ENCODE measurements at regions not wholly inside any gene's neighbourhood (a gene's known extent, or its start where the extent isn't known, plus 50 kb on each side); places are given as distances from the start of the nearest gene placed in this dataset.

DNA sequence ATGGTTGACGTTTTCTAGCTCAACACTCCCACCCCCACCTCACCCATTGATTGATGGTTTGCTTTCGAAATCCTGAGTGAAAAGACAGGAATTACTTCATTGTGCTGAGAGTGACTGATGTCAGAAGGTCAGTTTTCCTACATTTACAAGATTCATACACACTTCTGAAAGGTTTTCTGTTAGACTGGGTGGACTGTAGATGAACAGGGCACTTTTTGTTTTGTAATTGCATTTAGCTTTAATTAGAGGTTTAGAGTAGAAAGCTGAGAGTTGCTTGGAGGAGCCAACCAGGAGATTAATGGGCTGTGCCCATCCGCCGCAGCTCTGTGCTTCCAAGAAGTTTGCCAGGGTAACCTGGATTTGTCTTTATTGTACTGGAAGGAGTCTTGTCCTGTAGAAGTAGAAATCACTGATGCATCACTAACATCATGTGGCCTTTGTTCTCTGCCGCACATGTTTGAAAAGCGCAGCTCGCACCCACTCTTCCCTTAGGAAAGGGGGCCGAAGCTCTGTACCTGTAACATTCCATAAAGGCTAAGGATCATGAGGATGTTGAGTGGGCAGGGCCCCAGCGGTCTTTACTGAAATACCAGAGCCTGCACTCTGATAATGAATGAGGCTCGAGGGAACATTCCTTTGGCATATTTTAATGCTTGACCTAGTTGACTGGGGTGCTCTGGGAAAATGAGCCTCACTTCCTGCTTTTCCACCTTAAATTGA, 267.6 kb upstream of the DMRT1 start:
- no peaks in the 10 kb centered on the region for H3K4me1 ChIP-seq
- H3K4me3 ChIP-seq = no peak overlapping the region
- no peaks in the 10 kb centered on the region for H3K27me3 ChIP-seq (ENCODE audit: insufficient read depth in 3 of 3, low read length in 2 of 3)
- TF ChIP-seq, protein P1, sequence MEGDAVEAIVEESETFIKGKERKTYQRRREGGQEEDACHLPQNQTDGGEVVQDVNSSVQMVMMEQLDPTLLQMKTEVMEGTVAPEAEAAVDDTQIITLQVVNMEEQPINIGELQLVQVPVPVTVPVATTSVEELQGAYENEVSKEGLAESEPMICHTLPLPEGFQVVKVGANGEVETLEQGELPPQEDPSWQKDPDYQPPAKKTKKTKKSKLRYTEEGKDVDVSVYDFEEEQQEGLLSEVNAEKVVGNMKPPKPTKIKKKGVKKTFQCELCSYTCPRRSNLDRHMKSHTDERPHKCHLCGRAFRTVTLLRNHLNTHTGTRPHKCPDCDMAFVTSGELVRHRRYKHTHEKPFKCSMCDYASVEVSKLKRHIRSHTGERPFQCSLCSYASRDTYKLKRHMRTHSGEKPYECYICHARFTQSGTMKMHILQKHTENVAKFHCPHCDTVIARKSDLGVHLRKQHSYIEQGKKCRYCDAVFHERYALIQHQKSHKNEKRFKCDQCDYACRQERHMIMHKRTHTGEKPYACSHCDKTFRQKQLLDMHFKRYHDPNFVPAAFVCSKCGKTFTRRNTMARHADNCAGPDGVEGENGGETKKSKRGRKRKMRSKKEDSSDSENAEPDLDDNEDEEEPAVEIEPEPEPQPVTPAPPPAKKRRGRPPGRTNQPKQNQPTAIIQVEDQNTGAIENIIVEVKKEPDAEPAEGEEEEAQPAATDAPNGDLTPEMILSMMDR (IDR thresholded peaks at IDR 0.05) = no peak
- WGBS, 3 donors = 70 to 76% (median 72%) methylated on average over 10 of the region's 10 CpGs
- H3K9me3 ChIP-seq = no peaks in the 10 kb centered on the region
- H3K36me3 ChIP-seq (ENCODE audit: insufficient read depth in 1 of 2, low read depth in 1 of 2) = no peaks in the 10 kb centered on the region
- intact Hi-C loops (cut with DNase I) = no loop called here
- no peak overlapping the region for H3K27ac ChIP-seq
- ATAC-seq (no peak), DNase-seq (no peak)

DNA sequence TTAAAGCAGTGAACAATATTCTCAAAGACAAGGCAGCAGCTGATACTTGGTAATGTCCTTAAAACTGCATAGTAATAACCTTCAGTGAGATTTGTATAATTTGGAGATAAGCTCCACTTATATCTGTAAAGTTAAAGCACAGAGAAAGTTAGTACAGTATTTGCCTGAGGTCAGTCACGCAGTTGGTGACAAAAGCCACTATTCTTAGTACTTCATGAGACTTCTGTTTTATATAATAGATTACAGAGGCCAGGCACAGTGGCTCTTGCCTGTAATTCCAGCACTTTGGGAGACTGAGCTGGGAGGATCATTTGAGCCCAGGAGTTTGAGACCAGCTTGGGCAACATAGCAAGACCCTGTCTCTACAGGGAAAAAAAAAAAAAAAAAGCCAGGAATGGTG, 266.4 kb upstream of the DMRT1 start:
- Histone ChIP-seq H3K9me3 (no peaks in the 10 kb centered on the region), H3K27me3 (ENCODE audit: insufficient read depth in 3 of 3, low read length in 2 of 3) (no peaks in the 10 kb centered on the region), H3K27ac (no peak overlapping the region), H3K36me3 (ENCODE audit: insufficient read depth in 1 of 2, low read depth in 1 of 2) (no peaks in the 10 kb centered on the region), H3K4me1 (no peaks in the 10 kb centered on the region), H3K4me3 (no peak overlapping the region)
- intact Hi-C loops (cut with DNase I) = no loop called here
- 76 to 91% (median 83%) methylated on average over 1 of the region's 1 CpG for WGBS, 3 donors
- TF ChIP-seq, protein P1 (IDR thresholded peaks at IDR 0.05) = no peak
- DNase-seq (no peak), ATAC-seq (no peak)

DNA sequence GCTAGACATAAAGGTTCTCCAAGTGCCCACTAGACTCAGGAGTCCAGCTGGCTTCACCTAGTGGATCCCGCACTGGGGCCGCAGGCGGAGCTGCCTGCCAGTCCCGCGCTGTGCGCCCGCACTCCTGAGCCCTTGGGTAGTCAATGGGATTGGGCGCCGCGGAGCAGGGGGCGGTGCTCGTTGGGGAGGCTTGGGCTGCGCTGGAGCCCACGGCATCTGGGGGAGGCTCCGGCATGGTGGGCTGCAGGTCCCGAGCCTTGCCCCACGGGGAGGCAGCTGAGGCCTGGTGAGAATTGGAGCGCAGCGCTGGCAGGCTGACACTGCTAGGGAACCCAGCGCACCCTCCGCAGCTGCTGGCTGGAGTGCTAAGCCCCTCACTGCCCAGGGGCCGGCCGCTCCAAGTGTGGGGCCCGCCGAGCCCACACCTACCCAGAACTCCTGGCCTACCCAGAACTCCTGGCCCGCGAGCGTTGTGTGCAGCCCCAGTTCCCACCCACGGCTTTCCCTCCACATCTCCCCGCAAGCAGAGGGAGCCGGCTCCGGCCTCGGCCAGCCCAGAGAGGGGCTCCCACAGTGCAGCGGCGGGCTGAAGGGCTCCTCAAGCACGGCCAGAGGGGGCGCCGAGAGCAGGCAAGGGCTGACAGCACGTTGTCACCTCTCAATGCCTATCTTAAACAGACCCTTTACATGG, 260.7 kb upstream of the DMRT1 start:
- H3K4me3 ChIP-seq = no peak overlapping the region
- DNase-seq (no peak), ATAC-seq (no peak)
- intact Hi-C loops (cut with DNase I) = no loop called here
- H3K4me1 ChIP-seq = no peaks in the 10 kb centered on the region
- no peaks in the 10 kb centered on the region for H3K36me3 ChIP-seq (ENCODE audit: insufficient read depth in 1 of 2, low read depth in 1 of 2)
- no peak overlapping the region for H3K27ac ChIP-seq
- no peaks in the 10 kb centered on the region for H3K27me3 ChIP-seq (ENCODE audit: insufficient read depth in 3 of 3, low read length in 2 of 3)
- H3K9me3 ChIP-seq = no peaks in the 10 kb centered on the region
- TF ChIP-seq, protein P1 (IDR thresholded peaks at IDR 0.05) = no peak
- 96 to 97% (median 96%) methylated on average over 39 of the region's 39 CpGs for WGBS, 3 donors

DNA sequence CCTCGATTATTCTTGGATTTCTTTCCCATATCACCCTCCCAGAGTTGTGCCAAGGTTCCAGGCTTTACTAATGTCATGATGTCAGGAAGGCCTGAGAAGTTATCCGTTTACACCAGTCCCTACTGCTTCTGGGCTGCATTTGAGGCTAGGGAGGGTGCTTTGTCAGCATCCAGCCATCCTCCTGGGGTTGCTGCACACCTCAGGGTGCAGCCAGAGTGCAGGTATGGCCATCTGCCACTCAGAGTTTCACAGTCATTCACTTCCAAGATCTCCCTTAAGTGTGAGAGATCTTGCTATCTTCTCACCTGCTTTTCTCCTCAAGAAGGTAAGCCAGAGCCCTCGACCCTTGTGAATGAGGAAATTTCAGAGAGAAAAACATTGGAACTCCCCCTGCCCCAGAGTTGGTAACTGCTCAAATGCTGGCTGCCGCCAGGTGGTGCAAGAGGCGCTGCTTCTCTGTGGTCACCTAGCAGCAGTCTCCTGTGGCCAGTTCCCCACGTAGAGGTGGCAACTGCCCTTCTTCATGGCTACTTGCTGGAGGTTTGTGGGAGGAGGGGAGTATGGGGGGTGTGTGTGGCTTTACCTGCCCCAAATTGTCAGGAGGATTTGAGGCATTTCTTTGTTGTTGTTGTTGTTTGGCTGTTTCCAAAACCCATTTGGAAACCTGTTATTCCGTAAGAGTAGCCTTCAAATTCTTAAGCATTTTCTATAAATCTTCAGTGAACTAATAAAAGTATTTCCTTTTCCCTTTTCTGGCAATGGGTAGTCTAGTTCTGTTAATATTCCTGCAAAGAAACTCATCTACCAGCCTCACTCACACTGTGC, 259.6 kb upstream of the DMRT1 start:
- Histone ChIP-seq H3K27me3 (ENCODE audit: insufficient read depth in 3 of 3, low read length in 2 of 3) (no peaks in the 10 kb centered on the region), H3K4me1 (no peaks in the 10 kb centered on the region), H3K4me3 (no peak overlapping the region), H3K36me3 (ENCODE audit: insufficient read depth in 1 of 2, low read depth in 1 of 2) (no peaks in the 10 kb centered on the region), H3K9me3 (no peaks in the 10 kb centered on the region), H3K27ac (no peak overlapping the region)
- TF ChIP-seq, protein P1 (IDR thresholded peaks at IDR 0.05) = no peak
- intact Hi-C loops (cut with DNase I) = no loop called here
- no peak for DNase-seq
- WGBS, 3 donors = 77 to 84% (median 78%) methylated on average over 7 of the region's 7 CpGs
- no peak for ATAC-seq

Measured in psoas muscle (tissue), 7 donors.